NB4 (cell line): ENCODE measurements at regions not wholly inside any gene's neighbourhood (a gene's known extent, or its start where the extent isn't known, plus 50 kb on each side); places are given as distances from the start of the nearest gene placed in this dataset.

Source experiments
- CTCF ChIP-seq: IDR thresholded peaks from one replicate; pipeline ENCODE4 v1.5.1; 2012; ENCODE audit warnings: low read depth, low read length
- POLR2A ChIP-seq: IDR thresholded peaks from 2 replicates; pipeline ENCODE4 v1.6.1; 2011; ENCODE audit warnings: mild to moderate bottlenecking; ENCODE audit not compliant: insufficient read length; ENCODE audit errors: extremely low read depth

DNA sequence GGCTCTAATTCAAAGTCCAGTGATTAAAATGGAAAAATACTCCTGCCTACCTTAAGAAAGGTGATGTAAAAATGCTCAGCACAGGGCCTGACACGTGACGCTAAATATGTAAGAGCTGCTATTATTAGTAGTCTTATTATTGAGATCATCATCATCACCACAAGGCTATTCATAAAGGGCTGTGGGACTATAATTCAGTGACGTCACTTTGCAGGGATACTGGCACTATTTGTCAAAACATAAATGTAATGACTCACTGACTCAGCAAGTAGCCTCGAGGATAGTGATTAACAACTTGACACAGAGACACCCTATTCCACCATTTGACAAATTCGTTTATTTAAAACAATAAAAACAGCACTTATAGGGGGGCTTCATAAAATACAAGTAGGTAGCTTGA is 258.9 kb downstream of the SPANXN1 start:
- no peak for TF ChIP-seq CTCF
- TF ChIP-seq POLR2A: no peak
